NCI-H2196 treated with DMSO at 0.1 percent for 48 hours (cell line): ENCODE measurements at regions not wholly inside any gene's neighbourhood (a gene's known extent, or its start where the extent isn't known, plus 50 kb on each side); places are given as distances from the start of the nearest gene placed in this dataset.

Source experiments
- DNase-seq: peaks from one replicate; lab custom pipeline; 2025; ENCODE audit not compliant: unreplicated experiment; lab: John Stamatoyannopoulos, UW

DNA sequence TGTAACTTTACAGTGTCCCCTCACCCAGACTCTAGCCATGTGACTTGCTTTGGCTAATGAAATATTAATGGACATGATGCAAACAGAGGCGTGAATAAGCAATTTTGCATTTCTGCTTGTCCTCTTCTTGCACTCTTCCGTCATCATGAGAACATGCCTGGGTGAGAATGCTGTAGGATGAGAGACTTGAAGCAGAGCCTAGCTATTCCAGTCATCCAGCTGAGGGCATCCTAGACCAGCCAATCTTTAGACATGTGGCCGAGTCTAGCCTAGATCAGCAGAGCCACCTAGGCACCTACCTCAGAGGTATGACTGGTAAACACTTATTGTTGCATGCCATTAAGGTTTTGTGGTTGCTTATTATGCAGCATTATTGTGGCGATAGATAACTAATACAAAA, 450.5 kb upstream of the AZI2 start:
- no peak for DNase-seq

DNA sequence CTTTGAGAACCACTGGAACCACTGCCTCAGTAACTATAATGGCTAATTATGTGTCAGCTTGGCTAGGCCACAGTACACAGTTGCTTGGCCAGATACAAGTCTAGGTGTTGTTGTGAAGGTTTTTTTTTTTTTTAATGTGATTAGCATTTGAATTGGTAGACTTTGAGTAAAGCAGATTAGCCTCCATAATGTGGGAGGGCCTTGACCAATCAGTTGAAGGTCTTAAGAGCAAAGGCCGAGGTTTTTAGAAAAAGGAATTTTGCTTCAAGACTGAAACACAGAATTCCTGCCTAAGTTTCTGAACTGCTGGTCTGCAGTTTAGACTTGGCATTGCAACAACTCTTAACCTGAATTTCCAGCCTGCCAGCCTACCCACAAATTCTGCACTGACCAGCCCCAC, 451.6 kb upstream of the AZI2 start:
- DNase-seq: no peak

DNA sequence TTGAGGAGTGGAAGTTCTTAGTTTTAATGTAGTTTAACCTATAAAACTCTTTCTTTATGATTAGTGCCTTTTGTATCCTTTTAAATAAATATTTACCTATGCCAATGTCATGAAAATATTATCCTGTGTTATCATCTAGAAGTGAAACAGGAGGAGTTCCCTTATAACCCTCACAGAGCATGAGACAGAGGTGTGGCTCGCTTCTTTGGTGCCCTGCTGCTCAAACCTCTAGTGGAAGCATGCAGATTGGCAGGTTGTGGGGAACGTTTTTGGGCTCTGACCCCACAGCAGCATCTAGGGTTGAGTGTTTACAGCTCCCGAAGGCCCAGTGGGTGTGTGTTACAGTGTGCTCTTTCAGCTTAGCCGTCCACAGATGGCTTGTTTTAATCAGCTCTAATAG, 459.4 kb upstream of the AZI2 start:
- DNase-seq: no peak

DNA sequence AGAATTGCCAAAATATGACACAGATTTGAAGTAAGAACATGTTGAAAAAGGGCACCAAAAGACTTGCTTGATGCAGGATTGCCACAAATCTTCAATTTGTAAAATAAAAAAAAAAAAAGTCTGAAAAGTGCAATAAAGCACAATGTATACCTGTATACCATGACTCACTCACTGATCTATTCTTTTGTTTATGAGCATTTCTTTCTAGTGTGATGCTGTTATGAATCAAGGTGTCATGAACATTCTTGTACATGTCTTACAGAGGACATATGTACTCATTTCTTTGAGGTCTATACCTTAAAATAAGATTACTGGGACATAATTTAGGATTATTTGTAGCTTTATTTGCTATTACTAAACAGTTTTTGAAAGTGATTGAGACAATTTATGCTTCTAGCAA, 464.9 kb upstream of the RBMS3 start:
- DNase-seq: no peak

DNA sequence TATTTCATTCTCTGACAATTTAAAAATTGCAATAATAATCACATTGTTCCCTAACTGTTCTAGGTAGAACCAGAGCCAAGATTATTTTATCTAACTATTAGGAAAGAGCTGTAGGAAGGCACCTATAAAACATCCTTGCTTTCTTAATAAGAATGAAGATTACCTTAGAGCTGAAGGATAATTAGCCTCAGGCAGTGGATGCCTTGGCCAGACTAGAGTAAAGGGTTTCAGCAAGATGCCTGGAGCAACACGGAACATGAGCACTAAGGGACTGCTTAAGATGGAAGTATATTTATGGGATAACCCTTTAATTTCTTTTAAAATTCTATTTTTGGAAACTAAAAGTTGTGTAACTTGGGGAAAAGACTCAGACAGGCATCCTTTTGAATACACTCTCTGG, 456.6 kb upstream of the RBMS3 start:
- no peak for DNase-seq

DNA sequence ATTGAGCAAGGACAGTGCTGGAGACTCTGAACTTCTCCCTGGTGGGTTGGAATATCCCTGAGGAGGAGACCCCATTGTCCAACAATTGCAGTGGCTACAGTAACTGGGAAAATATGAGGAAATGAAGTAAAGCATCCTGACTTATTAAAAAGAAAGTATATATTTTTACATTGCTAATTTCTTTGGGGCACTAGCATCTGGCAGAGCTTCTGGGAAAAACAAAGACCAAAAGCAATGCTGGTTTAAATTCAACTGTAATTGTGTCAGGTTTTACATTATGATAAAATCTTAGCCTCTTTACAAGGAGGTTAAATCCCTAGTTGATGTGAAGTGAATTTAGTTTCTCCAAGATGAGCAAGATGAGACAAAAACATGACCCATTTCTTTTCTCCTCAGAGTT, 454.0 kb upstream of the RBMS3 start:
- no peak for DNase-seq

DNA sequence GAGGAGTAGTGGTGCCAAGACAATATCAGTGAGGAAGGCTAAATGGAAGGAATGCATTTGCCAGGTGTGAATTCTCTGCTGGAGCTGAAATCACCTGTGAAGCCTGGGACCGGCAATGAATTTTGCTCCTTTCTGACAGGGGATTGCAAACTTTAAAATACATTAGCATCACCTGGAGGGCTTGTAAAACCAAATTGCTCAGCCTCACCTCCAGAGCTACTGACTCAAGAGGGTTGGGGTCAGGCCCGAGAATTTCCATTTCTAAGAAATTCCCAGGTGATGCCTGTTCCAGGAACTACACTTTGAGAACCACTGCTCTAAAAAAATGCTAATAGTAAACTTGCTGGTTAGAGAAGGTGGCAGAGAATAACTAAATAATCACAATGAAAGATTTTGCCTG, 445.6 kb upstream of the RBMS3 start:
- DNase-seq: no peak

DNA sequence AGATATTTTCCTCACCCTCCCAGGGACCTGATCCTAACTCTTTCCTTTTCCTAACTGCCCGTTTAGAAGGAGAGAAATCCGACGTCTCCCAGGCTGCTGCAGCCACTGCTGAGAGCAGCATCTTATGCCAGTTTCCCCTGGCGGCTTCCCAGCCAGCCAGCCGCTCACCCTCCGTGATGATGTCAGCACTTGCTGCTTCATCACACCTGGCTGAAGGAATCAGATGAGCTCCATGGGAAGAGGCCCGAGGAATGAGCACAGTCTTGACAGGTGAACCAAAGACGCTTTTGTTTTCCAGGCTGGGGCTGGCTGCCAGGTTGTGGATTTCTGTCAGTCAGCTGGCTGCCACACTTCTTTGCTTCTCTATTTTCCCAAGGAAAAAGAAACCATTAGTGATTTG, 445.1 kb upstream of the RBMS3 start:
- DNase-seq: no peak

DNA sequence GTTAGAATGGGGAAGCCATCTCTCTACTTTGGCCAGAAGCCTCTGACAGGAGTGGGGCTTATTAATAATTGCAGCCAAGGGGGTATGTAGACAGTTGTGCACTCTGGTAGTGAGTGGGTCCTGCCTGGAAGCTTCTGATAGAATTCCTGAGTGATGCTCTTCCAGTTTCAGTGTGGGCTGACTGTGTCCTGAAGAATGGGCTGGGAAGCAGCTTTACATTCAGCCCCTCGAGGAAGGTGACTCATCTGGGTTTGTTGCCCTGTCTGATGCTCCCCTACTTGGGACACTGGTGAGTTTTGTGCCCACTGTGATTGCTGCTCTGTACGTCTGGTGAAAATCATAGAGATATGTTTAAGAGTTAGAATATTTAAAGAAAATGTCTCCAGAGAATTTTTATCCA, 444.7 kb upstream of the RBMS3 start:
- no peak for DNase-seq

DNA sequence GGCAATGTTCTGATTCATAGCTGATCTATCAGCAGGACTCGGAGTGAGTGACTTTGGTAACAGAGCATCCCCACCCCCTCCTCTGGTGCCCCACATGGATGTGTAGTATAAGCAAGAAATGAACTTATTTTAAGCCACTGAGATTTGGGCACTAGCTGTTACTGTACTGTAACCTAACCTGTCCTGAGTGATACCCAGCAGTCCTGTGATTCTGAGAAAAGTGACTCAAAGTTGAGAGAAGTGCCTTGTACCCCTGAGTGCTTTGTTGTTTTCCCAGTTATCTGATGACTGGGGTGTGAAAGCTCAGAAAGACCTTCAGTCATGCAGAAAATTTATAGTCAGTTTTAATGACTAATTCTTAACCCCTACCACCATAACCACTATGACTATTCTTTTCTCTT, 439.9 kb upstream of the RBMS3 start:
- no peak for DNase-seq

DNA sequence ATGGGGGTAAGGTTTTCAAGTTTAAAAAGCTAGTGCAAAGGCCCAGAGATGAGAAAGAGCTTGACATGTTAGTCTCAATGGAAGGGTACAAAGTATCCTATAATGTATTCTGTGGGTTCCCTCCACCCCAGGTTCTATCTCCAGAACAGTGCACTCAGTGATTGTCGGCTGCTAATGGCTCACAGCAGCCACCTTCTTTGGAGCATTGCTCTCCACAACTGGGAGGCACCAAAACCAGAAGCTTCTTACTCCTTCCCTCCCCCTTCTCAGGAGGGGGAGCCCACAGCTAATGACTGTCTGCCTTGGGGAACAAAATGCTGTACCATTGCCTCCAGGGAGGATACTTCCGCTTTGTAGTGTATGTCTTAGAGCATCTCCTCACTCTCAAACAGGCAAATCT, 439.4 kb upstream of the RBMS3 start:
- DNase-seq: no peak

DNA sequence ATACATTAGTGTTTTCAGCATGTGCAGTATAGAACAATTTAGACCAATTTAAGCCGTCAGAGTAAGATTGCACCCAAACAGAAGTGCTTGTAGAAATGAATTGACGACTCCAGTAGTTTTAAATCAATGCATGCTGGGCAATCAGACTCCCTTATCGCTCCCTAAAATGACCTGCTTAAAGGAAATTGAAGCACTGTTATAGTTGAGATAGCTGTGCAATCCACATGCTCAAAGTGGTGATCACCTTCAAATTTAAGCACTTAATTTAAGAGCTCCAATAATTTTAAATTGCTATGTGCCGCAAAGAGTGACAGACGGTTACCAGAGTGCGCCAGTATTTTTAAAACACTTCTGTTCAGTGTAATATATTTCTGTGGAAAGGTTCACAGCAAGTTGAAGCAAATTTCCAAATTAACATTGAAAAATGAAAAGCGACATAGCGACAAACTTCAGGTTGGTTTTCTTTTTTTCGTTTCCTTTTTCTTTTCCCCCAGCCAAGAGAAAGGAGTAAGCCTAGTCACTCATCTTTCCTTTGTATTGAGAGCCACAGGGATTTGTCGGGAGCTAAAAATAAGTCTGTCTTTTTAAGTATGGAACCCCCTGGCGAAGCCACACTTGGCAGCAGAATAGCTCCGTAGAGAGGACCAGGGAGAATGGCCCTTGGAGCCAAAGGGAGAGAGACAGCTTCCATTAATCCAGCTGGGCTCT, 436.4 kb upstream of the RBMS3 start:
- DNase-seq: no peak

DNA sequence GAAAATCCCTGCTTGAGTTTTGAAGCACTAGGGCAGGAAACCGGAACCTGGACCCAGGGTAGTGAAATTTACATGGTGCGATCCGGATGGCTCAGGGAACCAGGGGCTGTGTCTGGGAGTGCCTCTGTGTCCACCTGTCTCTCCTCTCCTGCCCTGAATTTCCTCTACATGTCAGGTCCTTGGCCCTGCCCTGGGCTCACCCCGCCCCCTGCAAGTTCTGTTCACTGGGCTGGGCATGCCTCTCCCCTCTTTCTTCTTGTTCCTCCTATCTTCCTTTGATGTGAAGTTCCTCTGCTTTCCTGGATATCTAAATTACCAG, 435.9 kb upstream of the RBMS3 start:
- no peak for DNase-seq

DNA sequence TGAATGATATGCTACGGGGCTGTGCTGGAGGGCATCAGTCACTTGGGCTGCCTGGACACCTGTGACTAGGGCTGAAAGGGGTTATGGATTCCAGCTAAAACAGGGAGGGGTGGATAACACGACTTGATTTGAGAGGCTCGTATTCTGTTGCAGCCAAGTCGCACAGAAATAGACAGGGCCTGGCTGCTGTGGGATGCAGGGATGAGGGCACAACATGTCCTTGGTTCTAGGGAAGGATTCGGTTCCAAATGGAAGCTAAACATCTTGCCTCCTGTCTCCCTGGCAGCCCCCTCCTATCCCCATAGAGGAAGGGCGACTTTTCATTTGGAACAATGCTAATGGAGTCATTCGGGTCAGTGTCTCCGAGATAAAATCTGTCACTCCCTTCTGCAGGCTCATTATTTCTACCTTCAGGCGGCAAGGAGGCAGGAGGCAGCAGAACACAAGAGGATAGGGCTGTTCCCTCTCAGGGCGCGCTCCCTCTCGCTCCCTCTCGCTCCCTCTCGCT, 433.8 kb upstream of the RBMS3 start:
- no peak for DNase-seq

DNA sequence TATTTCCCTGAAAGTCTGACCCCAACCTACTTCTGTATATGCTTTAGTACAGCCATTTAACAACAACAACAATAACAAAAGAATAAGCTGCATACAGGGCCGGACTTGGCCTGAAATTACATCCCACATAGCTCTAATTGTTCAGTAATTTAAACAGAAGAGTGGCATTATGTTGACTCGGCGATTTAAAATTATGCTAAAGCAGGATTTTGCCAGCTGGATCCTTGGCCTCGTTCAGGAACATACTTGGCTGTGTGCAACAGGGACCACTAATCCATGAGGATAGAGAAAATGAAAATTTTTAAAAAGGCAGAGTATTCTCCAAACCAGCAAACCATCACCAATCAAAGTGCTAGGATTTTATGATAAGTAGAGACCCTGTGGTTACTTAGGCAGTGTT, 433.1 kb upstream of the RBMS3 start:
- no peak for DNase-seq

DNA sequence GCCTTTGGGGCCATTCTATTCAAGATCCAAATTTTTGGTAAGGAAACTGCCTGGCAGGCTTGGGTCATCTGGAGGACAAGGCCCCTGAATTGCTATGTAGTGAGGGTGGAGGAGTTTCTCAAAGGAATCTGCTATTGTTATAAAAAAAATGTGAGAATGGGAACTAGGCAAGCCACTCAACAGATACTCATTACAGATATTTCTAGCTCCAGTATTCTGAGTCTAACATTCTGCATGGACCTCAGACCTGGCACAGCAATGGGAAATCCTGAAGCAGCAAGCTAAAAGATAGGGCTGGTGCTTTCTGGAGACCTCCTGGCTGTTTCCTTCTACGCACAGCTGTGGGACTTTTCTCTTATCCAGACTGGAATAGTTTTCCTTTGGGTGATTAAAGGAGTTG, 430.7 kb upstream of the RBMS3 start:
- DNase-seq: no peak

DNA sequence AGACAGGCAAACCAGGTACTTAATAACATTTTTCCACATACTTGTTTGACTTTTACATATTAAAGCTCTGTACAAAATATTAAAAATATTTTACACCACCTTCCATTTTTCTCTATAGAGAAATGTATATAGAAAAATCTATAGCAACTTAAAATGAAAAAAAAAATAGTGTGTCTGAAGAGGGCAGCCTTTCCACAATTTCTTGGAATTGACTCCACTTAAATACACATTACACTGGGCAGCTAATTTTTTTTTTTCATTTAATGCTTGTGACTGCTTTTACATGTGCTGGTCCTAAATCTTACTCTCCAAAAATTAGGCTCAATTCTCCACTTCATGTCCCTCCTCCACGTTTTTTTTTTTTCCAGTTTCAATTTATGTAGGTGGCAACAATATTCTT, 427.0 kb upstream of the RBMS3 start:
- DNase-seq: no peak

DNA sequence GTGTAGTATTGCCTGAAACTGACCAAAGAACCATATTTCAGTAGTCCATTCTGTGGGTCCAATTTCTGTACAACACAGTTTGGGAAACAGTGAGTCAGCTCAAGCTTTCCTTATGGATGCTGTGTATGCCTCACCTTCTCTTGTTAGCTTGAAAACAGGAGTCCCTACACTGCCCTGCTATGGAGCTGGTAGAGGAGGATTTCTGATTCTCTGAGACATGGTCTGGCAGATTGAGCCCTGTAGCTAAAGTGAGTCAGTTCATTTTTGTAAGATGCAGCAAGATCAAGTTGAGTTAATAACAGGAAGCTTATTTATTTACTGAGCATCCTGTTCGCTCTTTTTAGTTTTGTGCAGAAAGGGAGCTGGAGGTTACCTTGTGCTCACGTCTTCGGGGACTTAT, 424.1 kb upstream of the RBMS3 start:
- no peak for DNase-seq

DNA sequence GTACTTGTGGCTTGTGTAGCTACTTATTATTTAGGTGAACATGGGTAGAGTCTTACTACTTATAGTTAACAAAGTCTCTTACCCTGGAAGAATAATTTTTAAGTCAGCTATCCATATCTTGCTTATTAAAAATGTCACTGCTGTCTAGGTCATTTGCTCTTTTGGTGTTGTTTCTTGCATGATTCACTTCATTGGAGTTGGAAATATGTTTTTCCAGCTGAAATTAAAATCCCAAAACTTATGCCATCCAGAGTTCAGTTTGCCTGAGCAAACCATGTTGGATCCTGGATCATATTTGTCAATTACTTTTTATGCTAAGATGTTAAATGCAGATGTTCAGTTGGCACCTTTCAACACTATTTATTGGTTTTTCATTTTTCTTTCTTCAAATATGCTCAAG, 421.0 kb upstream of the RBMS3 start:
- no peak for DNase-seq

DNA sequence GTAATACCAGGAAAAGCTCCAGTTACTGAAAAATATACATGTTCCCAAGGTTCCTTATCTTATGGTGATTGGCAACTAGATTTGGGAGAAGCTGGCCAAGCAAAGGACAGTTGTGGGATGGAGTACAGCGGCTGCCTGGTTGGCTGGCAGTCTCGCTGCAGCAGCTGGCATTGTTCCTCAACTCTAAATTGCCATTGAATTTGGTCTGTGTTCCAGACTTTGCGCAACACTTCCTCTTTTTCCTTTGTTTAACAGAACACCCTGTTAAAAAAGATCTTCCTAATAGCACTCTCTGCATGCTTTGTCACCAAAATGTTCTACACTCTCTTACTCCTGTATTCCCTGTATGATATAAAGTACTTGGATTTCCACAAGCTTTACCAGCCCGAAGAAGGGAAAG, 420.6 kb upstream of the RBMS3 start:
- no peak for DNase-seq

DNA sequence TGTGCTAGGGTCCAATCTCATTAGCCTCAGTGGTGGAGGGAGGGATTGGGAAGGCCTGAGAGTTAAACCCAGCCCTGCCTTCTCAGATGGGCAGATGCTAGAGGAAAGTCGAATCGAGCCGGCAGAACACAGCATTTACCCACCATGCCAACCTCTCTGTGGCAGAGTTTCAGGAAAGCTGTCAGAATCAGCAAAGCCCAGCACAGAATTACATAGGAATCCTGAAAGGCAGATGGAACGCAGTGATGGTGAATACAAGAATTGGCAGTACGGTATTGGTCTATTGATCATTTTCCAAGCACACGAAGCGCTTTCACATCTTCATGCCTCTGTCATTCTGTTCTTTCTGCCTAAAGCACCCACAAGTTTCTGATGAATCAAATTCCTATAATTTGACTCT, 417.7 kb upstream of the RBMS3 start:
- no peak for DNase-seq

DNA sequence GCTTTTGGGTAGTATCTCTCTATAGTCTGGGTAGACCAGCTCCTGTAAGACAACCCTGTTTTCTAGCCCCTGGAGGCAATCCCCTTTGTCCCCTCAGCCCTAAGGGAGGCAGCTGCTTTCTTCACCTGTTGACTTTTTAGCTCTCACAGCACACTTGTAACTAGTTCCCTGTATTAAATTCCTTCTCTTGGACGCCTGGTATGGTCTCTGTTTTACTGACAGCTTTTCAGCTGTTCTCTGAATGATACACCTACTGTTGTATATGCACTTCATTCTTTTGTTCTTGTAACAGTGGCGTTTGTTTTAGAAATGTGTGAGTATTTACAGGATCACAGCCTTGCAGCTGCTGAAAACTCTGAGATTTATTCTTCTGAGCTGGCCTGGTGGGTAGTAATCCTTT, 413.0 kb upstream of the RBMS3 start:
- peak; percentile 7 for DNase-seq

DNA sequence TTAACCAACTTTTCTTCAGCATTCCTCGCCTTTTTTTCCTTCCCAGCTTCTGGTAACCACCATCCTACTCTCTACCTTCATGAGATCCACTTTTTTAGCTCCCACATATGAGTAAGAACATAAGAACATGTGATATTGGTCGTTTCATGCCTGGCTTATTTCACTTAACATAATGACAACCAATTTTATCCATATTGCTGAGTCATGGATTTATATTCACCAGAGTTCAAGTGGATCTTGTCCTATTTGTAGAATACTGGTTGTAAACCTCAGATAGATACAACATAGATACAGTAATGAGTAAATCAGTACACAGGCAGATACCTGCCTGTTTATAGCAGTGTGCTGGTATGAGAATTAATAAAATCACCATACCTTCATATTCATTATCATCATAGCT, 412.0 kb upstream of the RBMS3 start:
- DNase-seq: no peak

DNA sequence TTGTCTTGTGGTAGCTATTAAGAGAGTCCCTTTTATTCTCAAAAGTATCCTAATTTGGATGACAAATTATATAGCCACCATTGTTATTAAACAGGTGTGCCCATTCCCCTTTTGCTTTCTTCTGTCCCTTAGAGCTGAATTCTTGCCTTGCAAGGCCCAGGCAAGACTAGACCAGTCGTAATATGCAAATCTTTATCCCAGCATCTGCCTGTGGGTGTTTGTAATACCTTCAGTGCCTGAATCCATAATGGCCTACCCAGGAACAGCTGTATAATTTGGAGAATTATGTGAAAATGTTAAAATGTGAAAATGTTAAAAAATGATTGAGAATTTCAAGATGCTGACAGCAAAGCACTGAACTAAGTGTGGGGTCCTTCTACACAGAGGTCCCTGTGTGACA, 403.0 kb upstream of the RBMS3 start:
- DNase-seq: no peak
